Panc1 (cell line): ENCODE measurements at regions not wholly inside any gene's neighbourhood (a gene's known extent, or its start where the extent isn't known, plus 50 kb on each side); places are given as distances from the start of the nearest gene placed in this dataset.

Source experiments
- ATAC-seq: fragments of 200-7000 bp; cut with Tn5 transposase; 2 replicates; pipeline ENCODE4 v1.9.1; 2020; ENCODE audit warnings: mild to moderate bottlenecking, moderate library complexity
- BruUV-seq: library from RNA; stranded (reverse); fragments of 400-500 nt; replicated peaks from 2 replicates; lab custom pipeline; 2021; lab: Mats Ljungman, UMichigan
- CTCF ChIA-PET: fragments of 300-600 bp; sonication (Branson Sonifier 250); formaldehyde crosslinking; loops from one replicate; lab custom pipeline; 2022; ENCODE audit warnings: antibody characterized with exemption; lab: Charles Lee
- POLR2A ChIA-PET: fragments of 300-600 bp; sonication (Branson Sonifier 250); formaldehyde crosslinking; loops from one replicate; lab custom pipeline; 2022; ENCODE audit warnings: antibody characterized with exemption; lab: Charles Lee
- DNase-seq: peaks from one replicate; pipeline ENCODE4 v3.0.0-alpha.2; 2010; ENCODE audit warnings: low read depth, low spot score
- H3K27ac ChIP-seq: 2 replicates; pipeline ENCODE4 v1.5.1; 2011; ENCODE audit warnings: mild to moderate bottlenecking, low read length, inconsistent platforms
- H3K27me3 ChIP-seq: fragments of 200-500 bp; sonication (Bioruptor generic); 2 replicates; pipeline ENCODE4 v1.6.0; 2014; ENCODE audit warnings: low read length, inconsistent platforms; ENCODE audit not compliant: control insufficient read depth, insufficient read depth
- H3K36me3 ChIP-seq: fragments of 200-500 bp; sonication (Bioruptor generic); 2 replicates; pipeline ENCODE4 v1.5.1; 2014; ENCODE audit warnings: inconsistent platforms, mild to moderate bottlenecking, low read length, moderate library complexity; ENCODE audit not compliant: control insufficient read depth, insufficient read depth
- H3K4me1 ChIP-seq: 2 replicates; pipeline ENCODE4 v1.5.1; 2011; ENCODE audit warnings: inconsistent platforms, mild to moderate bottlenecking, low read length, moderate library complexity; ENCODE audit not compliant: control insufficient read depth, insufficient read depth
- H3K4me3 ChIP-seq, 2 experiments: 2 replicates each; pipeline ENCODE4 v1.5.1; 2011 to 2012; ENCODE audit warnings: low read depth in 2 of 2, low read length in 2 of 2, mild to moderate bottlenecking in 2 of 2, inconsistent platforms in 1 of 2, moderate library complexity in 1 of 2
- H3K9me3 ChIP-seq: fragments of 200-500 bp; sonication (Bioruptor generic); 2 replicates; pipeline ENCODE4 v1.5.1; 2014; ENCODE audit warnings: low read depth, mild to moderate bottlenecking, inconsistent platforms, low read length, moderate library complexity; ENCODE audit not compliant: control insufficient read depth, insufficient read depth
- CTCF ChIP-seq: fragments of 450-650 bp; IDR thresholded peaks from 2 replicates; pipeline ENCODE4 v1.5.1; 2017; ENCODE audit warnings: mild to moderate bottlenecking
- POLR2AphosphoS5 ChIP-seq: IDR thresholded peaks from 2 replicates; pipeline ENCODE4 v1.6.1; 2012; ENCODE audit warnings: mild to moderate bottlenecking, low read depth, low read length, moderate library complexity
- REST ChIP-seq, 2 experiments: IDR thresholded peaks; 2 replicates each; pipeline ENCODE4 v1.6.1; 2011 to 2012; ENCODE audit warnings: low read depth in 2 of 2, control low read depth in 1 of 2, low read length in 1 of 2, mild to moderate bottlenecking in 1 of 2, moderate library complexity in 1 of 2; ENCODE audit not compliant: insufficient read depth in 1 of 2
- SIN3A ChIP-seq: IDR thresholded peaks from 2 replicates; pipeline ENCODE4 v1.6.1; 2012; ENCODE audit warnings: low read depth, mild to moderate bottlenecking, low read length, moderate library complexity, borderline replicate concordance; ENCODE audit not compliant: insufficient read depth
- TCF7L2 ChIP-seq: IDR thresholded peaks from 2 replicates; pipeline ENCODE4 v1.6.1; 2011; ENCODE audit warnings: mild to moderate bottlenecking, low read depth, low read length, inconsistent platforms
- in situ Hi-C: cut with HindIII; loops from 2 replicates; pipeline ENCODE4 v1.10.0; 2016; ENCODE audit warnings: low sequenced_read_pairs, low pct_unique_long_range_greater_than_20kb
- intact Hi-C: fragments of 100-400 bp; cut with micrococcal nuclease; formaldehyde crosslinking; loops from one replicate; pipeline ENCODE4 v1.10.0; 2022; ENCODE audit not compliant: unreplicated experiment

- H3K27me3 ChIP-seq, result no peaks in the 10 kb centered on the region
- BruUV-seq, result no TSS peak
- no peak for ATAC-seq
- no peak for TF ChIP-seq CTCF
- TF ChIP-seq SIN3A, result no peak
- TF ChIP-seq POLR2AphosphoS5, result no peak
- TF ChIP-seq REST (IDR thresholded peaks at IDR 0.05; ENCODE audit: insufficient read depth in 1 of 2, low read depth in 2 of 2, low read length in 1 of 2), result no peak
- TF ChIP-seq TCF7L2, result no peak
- DNase-seq, result no peak
- H3K4me3 ChIP-seq, result no peak overlapping the region
- no peak overlapping the region for H3K27ac ChIP-seq
- no peaks in the 10 kb centered on the region for H3K4me1 ChIP-seq
- intact Hi-C loops (no loop called here), in situ Hi-C loops (no loop called here)
- no peaks in the 10 kb centered on the region for H3K36me3 ChIP-seq
- CTCF ChIA-PET, result no interaction called here
- POLR2A ChIA-PET, result no interaction called here
- H3K9me3 ChIP-seq, result no peaks in the 10 kb centered on the region
Observed at GRCh38 chr4:60745800-60746571, 454.1 kb upstream of the ADGRL3 start.

GRCh38 chr4:60750962-60751361 is 449.2 kb upstream of the ADGRL3 start:
- ChIA-PET CTCF (no interaction called here), POLR2A (no interaction called here)
- in situ Hi-C loops, result no loop called here
- no TSS peak for BruUV-seq
- DNase-seq (no peak), ATAC-seq (no peak)
- Histone ChIP-seq H3K36me3 (no peaks in the 10 kb centered on the region), H3K27ac (no peak overlapping the region), H3K9me3 (no peaks in the 10 kb centered on the region), H3K4me3 (no peak overlapping the region), H3K27me3 (no peaks in the 10 kb centered on the region), H3K4me1 (no peaks in the 10 kb centered on the region)
- TF ChIP-seq SIN3A (no peak), CTCF (no peak), TCF7L2 (no peak)
- intact Hi-C loops, result no loop called here
